HG03342 (cell line): ENCODE measurements at regions not wholly inside any gene's neighbourhood (a gene's known extent, or its start where the extent isn't known, plus 50 kb on each side); places are given as distances from the start of the nearest gene placed in this dataset.

Source experiments
- ATAC-seq: cut with Tn5 transposase; IDR thresholded peaks from one replicate; pipeline ENCODE4 v1.9.1; 2021; ENCODE audit warnings: mild to moderate bottlenecking, moderate library complexity; ENCODE audit not compliant: unreplicated experiment

DNA sequence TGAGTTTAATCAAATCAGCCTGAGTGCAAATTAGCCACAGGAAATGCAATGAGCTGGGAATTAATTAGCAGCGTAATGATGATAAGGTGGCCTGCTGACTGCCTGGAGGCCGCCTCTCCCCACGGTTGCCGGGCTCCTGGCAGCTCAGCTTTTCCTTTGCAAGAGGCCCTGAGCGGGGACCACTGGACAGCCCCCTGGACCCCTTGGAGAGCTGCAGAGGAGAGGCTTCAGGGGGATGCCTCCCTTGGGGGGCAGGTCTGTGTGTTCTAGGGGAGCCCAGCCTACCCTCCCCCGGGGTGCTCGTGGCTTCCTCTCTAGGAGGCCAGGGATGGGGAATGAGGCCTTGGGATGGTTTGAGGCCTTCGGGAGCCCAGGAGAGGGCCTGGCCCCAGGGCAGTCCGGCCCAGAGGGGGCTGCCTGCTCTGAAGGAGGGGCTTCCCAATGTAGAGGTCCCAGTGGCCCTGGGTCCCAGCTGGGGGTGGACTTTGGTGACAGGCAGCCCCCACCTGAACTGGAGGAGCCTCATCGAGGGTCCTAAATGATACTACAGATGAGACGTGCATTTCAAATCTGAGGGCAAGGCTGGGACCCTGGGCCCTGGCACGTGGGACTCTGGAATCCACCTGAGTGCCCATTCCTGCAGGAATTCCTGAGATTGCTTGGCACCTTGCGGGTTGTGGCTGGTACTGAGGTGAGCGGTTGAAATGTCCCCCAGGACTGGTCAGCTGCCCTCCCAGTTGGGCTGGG is 66.4 kb upstream of the BHLHE23 start:
- ATAC-seq = no peak

DNA sequence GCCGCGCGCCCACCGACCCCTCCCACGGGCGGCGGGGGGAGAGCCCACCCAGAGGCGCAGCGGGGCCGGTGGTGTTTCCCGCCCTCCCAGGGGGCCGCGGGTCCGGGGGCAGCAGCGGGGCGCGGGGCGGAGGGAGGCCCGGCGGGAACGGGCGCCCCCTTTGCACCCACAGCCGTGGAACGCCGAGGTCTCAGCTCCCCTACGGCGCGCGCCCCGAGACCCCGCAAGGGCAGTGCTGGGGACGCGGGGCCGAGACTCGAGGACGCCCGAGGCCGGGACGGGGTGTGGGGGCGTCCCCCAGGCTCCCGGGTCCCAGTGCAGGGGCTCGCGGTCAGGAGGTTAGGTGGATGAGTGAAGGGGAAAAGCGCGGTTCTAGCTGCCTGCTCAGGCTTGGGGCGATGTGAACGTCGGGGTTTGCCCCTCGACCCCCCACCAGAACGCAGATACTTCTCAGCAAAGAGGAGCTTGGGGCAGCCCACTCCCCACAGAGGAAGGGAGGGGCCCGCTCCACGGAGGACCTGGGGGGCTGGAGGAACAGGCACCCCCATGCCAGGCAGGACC is 65.5 kb upstream of the BHLHE23 start:
- ATAC-seq = no peak

DNA sequence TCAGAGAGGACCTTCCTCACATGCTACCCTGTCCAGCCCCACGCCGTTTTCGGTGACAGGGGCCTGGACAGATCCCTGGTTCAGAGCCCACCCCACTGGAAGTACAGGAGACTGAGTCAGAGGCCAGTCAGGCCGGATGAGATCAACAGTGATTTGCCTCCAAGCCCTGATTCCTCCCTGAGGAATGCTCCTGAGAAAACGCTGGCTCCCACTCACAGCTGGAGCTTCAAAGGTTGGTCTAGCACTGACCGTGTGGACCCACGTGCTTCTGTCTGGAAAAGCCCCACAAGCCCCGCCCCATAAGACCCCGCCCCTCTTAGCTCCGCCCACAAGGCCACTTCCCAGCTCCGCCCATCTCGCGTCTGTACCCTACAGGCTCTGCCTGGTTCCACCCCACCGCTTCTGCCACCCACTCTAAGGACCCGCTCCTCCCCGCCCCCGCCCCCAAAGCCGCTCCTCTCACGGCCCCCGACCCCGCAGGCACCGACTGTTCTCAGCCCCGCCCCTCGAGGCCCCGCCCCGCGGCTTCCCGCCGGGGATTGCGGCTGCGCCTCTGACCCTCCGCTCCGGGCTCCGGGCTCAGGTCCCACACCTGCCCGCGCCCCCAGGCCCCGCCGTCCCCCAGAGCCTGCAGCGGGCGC is 64.9 kb upstream of the BHLHE23 start:
- no peak for ATAC-seq

DNA sequence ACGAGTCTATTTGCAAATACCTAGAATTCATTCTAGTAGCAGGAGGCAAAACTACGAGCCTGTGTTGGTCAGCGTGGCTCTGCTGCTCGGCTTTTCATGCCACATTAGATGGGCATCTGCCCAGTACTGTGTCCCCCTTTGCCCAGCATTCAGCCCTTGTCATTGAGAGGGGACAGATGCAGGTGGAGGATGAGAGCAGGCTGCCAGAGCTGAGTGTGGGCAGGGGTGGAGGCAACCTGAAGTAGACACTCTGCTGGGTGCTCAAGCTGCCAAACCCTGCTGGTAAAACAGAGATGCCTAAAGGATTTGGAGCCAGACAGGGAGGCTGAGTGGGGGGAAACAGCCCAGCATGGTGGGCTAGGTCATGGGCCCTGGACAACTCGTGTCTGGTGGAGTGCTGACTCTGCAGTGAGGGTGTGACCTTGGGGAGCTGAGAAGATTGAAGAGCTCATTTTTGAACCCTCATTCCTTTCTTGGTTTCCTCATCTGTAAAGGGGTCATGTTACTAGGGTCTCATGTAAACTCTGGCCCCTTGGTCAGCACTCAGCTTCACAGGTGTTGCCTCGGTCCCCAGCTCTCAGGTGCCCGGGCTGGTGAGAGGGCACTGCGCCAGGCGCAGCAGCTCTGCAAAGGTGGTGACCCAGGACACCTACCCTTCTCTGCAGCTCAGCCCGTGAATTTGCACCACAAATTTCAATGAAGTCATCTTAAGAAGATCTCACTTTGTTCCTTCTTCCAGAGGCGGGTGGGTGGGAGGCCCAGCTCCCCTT is 64.2 kb upstream of the BHLHE23 start:
- no peak for ATAC-seq

DNA sequence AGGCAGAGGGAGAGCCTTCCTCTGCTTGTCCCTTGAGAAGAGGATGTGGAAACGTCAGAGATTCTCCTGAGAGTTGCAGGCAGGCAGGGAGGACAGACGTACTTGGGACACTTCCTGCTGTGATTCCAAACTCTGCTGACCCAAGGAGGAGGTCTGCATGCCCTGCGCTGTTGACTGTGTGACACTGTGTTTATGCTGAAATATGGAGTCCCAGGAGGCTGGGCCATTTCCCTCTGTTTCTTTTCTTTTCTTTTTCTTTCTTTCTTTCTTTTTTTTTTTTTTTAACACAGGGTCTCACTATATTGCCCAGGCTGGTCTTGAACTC is 63.5 kb upstream of the BHLHE23 start:
- no peak for ATAC-seq

DNA sequence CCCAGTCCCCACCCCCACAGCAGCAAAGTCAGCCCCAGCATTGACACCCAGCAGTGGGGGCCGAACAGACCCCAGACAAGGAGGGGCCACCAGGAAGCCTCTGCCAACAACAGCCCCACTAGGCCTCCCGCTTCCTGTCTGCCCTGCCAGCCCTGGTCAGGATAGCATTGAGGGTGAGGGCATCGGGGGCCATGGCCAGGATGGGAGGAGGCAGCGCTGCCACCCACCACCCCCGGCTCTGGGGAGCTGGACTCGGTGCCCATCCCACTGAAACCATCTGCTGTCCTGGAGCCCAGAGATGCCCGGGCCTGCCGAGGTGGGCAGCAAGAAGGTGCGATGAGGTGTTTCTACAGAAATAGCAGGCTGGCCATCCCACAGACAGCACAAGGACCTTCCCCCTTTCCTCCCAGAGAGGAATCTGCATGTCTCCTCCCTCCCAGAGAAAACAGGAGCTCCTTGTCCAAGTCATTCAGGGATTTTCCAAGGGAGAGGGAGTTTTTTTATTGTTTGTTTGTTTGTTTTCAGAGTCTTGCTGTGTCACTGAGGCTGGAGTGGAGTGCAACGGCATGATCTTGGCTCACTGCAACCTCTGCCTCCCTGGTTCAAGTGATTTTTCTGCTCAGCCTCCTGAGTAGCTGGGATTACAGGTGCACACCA is 62.1 kb upstream of the BHLHE23 start:
- no peak for ATAC-seq

DNA sequence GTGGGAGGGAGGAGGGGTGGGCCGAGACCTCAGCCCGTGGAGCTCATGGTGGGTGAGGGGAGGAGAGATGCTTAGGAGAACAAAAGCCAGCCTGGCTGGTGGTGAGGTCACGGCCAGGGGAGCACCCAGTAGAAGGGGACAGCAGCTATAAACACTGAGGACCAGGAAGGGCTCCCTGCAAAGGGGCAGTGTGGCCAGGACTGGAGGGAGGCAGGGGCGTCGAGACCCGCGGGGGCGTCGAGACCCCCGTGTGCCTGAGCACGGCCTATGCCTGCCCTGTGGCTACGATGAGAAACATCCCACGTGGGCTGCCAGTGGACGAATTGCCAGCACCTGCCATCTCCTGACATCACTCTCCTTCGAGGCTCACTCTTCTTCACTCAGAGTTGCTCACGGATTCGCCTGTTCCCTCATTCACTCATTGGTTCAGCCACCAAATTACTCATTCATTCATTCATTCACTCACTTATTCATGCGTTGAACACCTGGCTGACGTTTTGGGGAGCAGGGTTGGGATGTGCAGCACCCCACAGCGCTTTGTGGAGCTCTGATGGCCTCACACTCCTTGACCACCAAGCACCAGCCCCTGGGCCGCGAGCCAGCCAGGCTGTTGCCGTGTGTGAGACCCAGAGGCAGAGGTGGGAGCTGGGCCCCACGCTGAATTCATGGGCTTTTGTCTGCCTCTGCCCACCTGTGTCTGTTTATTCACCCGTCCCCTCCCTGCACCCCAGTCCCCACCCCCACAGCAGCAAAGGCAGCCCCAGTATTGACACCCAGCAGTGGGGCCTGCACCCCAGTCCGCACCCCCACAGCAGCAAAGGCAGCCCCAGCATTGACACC is 61.2 kb upstream of the BHLHE23 start:
- no peak for ATAC-seq

DNA sequence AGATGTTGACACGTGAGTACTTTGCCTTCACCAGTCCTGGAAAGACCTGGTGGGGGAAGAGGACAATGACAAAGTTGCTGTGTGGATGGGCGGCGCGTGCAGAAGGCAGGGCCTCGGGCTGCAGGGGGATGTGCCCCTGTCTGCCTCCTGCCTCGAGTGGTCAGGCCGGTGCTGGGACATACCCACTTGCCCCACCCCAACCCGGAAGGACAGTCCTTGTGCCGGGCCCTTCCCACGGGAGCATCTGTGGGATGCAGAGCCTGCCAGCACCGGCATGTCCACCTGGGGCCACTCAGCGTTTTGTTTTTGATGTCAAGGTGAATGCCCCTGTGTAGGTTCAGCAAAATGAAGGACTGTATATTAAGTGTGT is 60.5 kb upstream of the BHLHE23 start:
- ATAC-seq = no peak

DNA sequence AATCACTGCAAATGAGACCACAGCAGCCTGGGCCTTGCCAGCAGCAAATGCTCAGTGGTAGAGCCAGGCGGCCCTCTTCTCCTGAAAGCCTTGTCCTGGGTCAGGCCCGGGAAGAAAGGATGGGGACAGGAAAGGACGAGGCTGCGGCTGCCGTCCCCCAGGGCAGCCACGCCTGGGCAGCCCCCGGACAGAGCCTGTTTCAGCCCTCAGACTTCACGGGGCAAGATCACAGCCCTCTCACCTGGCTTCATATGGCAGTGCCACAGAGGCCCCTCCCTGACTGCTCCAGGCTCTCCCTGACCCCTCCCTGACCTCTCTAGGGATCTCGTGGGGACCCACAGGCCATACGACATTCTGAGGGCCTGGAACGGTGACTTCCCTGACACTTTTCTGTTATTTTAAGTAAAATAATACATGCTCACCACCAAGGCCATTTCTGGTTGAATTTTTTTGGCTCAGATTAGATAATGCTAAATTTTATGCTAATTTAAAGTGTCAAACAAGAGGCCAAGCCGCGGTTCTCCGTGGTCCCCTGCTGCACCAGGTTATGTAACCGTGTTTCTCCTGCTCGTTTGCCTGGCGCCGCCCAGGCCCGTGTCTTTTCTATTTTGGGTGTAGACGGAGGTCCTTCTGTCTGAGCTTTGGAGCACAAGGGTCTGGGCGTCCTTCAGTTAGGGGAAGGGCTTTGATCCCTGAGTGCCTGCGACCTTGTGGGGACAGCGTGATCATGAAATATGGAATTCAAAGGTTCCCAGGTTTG is 59.9 kb upstream of the BHLHE23 start:
- ATAC-seq = no peak

DNA sequence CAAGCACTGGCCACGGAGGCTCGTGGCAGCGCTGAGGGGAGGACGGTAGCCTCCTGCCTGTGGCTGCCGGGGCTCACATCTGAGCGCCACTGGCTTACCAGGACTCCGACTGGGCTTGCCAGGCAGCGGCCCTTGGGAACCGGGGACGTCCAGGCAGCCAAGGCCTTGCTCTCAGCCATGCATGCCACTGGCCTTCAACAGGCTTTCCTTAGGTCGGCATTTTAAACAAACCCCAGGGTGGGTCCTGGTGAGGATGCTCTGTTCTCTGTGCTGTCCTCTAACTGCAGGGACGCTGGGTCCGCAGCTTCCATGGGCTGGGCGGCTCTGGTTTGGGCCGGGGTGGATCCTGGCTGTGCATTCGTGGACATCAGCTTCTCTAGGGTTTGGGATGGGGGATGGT is 59.1 kb upstream of the BHLHE23 start:
- ATAC-seq = no peak

DNA sequence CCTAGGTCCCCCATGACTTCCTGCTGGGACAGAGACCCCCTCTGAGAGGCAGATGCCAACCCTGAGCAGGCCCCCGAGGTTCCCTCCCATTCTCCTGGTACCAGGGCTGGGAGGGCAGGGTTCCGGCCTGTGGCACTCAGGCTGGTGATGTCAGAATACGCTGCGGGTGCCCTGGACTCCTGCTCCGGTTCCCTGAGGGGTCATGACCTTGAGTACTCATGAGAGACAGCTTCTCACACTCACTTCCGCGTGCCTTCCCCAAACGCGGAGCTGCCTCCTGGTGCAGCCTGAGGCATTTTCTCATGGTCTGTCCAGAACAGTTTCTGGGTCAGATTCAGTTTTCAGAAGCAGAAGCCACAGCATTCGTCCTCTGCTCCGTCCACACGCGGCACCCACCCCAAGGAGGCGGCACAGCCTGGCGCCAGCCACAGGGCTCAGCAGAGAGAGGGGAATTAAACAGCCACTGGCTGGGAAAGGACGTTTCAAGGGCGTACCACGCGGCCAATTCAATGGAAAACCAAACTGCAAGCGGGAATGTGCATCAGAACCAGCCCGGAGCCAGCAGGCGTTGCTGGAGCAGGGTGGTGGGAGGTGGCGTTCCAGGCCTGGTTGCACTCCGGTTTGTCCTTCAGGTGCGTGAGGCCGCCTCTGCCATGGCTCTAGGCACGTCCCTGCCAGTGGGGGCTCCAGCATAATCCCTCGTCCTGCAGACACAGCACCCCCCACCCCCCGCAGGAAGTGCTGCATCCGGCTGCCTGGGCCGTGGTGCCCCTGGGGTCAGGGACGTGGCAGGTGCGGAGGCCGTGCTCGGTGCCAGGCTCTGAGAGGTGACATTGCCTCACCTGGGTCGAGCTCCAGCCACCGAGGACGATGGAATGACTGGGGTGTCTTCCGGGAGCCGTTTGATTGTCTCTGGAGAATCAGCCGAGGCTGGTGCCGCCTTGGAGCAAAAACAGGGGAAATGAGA is 58.3 kb upstream of the BHLHE23 start:
- ATAC-seq = no peak

DNA sequence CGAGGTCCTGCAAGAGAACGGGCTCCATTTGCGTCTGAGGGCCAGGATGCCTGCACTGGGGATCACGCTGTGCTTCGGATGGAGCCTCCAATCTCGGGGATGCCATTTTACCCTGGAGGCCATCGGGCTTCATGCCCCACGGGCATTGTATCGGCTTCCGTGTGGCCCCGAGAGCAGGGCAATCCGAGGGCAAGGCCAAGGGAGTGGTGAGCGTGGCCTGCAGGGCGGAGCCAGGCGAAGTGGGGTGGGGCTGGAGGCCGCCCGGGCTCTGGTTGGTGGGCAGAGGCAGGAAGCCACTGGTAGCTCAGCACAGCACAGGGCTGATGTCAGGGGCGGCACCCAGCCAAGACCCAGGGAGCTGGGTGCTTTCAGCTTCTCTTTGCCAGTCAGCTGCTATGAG is 57.5 kb upstream of the BHLHE23 start:
- no peak for ATAC-seq

DNA sequence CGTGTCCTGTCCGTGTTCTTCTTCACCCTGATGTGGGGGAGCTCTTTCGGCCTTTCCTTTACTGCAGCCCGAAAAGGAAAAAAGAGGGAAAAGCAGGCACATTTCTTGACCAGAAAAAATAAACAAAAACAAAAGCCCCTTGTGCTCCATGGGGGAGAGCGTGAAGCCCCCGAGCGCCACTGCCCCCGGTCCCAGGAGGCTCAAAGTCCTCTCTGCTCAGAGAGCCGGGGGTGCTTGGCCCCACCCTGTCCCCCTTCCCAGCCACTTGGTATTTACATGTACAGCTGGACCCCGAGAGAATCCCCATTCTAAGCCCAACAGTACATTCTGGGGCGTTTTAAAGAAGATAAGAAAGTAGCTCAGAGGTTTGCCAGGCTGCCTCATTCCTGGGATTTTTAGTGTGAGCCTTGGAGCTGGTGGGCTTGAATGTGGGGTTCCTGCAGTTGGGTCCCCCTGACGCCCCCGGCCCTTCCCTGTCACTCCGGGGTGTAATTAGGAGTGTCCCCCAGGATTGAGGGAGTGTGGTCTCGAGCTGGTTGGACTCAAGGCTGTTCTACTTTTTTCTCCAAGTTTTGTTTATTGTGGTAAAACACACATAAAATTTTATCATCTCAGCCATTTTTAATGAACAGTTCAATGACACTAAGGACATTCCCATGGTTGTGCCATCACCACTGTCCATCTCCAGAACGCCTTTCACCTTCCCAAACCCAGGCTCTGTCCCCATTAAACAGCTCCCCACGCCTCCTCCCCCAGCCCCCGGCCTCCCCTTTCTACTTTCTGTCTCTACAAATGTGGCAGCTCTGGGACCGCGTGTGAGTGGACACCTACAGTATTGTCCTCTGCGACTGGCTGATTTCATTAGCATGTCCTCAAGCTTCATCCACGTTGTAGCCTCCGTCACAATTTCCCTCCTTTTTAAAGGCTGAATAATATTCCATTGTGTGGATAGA is 55.7 kb upstream of the BHLHE23 start:
- ATAC-seq = no peak

DNA sequence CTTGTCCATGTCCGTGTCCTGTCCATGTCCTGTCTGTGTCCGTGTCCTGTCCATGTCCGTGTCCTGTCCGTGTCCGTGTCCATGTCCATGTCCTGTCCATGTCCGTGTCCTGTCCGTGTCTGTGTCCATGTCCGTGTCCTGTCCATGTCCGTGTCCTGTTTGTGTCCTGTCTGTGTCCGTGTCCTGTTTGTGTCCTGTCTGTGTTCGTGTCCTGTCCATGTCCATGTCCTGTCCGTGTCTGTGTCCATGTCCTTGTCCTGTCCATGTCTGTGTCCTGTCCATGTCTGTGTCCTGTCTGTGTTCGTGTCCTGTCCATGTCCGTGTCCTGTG is 55.0 kb upstream of the BHLHE23 start:
- no peak for ATAC-seq

DNA sequence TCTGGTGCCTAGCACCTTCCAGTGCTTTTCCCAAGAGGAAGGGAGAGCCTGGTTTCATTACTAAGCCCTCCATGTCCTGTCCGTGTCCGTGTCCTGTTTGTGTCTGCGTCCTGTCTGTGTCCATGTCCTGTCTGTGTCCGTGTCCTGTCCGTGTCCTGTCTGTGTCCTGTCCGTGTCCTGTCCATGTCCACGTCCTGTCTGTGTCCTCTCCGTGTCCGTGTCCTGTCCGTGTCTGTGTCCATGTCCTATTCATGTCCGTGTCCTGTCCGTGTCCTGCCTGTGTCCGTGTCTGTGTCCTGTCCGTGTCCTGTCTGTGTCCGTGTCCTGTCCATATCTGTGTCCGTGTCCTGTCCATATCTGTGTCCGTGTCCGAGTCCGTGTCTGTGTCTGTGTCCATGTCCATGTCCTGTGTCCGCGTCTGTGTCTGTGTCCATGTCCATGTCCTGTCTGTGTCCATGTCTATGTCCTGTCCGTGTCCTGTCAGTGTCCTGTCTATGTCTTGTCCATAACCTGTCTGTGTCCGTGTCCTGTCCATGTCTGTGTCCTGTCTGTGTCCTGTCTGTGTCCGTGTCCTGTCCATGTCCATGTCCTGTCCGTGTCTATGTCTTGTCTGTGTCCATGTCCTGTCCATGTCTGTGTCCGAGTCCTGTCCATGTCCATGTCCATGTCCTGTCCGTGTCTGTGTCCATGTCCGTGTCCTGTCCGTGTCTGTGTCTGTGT is 54.4 kb upstream of the BHLHE23 start:
- ATAC-seq = no peak

DNA sequence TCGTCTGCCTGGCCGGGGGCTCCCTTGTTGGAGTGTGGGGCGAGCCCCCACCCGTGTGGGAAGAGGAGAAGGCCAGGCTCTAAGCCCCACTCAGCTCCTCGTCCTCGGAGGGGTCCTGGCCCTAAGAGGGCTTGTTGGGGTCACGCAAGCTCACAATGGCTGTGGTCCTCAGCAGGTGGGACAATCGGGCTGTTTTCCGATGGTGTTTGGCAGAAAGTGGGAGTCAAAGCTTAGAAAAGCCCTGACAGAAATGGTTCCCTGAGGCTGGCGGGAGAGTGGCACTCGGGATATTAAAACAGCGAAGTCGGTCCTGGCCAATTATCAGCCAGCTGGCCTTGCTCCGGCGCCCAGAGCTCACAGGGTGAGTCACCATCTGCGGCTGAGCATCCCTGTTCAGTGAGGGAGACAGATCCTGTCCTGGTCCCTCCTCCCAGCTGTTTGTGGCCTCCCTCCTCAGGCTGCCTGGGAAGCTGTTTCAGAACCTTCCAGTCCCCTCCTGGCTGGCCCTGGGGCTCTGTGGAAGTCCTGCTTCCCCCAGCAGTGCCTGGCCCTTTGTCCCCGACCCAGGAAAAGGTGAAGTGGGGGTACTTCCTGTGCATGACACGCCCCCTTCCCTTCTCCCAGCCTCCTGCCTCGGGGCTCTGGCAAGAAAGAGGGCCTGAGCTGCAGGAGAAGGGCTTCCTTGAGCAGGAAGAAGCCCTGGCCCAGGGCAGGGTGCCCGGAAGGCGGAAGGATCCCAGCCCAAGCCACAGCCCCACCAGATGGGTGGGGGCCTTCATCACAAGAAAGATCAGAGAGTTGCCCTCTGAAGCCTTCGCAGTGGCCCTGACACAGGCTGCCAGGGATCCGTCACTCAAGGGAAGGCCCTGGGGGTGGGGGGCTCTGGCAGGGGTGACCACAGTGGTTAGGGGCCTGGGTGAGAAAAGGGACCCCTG is 53.6 kb upstream of the BHLHE23 start:
- ATAC-seq = no peak
